SK-N-SH (cell line): ENCODE measurements at regions not wholly inside any gene's neighbourhood (a gene's known extent, or its start where the extent isn't known, plus 50 kb on each side); places are given as distances from the start of the nearest gene placed in this dataset.

Experiments
- CTCF ChIA-PET: fragments of 300-600, 350-600 bp; formaldehyde crosslinking; extraction: SDS; loops from one replicate; lab custom pipeline; 2021; lab: Yijun Ruan, JAX
- POLR2A ChIA-PET: fragments of 350-600 bp; sonication (Branson Sonifier 250); formaldehyde crosslinking; extraction: SDS; loops from one replicate; lab custom pipeline; 2020; ENCODE audit warnings: antibody characterized with exemption, inconsistent platforms; lab: Yijun Ruan, JAX
- DNase-seq: peaks from one replicate; pipeline ENCODE4 v3.0.0; 2012
- H2AFZ ChIP-seq: fragments of 200-600 bp; sonication (generic); 2 replicates; pipeline ENCODE4 v1.8.1; 2016; ENCODE audit warnings: antibody characterized with exemption, mild to moderate bottlenecking, low read depth
- H3F3A ChIP-seq: fragments of 200-600 bp; sonication (generic); replicated peaks from 2 replicates; pipeline ENCODE3; 2016; ENCODE audit warnings: antibody characterized with exemption, mild to moderate bottlenecking; ENCODE audit not compliant: insufficient read depth
- H3K27ac ChIP-seq, 2 experiments: fragments of 200-500 bp in 1 of 2; fragments of 200-600 bp in 1 of 2; sonication (Bioruptor generic) in 1 of 2; sonication (generic), shearing (Covaris generic) in 1 of 2; 2 replicates each; pipeline versions ENCODE4 v1.5.1 to v1.6.1; 2014 to 2016; ENCODE audit warnings: low read depth in 2 of 2, inconsistent platforms in 1 of 2, low read length in 1 of 2, mild to moderate bottlenecking in 1 of 2, mixed read lengths in 1 of 2
- H3K27me3 ChIP-seq: fragments of 200-600 bp; sonication (generic), shearing (Covaris generic); 2 replicates; pipeline ENCODE4 v1.6.1; 2016; ENCODE audit warnings: mixed run types; ENCODE audit not compliant: insufficient read depth
- H3K36me3 ChIP-seq, 2 experiments: fragments of 200-500 bp in 1 of 2; fragments of 200-600 bp in 1 of 2; sonication (Bioruptor generic) in 1 of 2; sonication (generic) in 1 of 2; replicated peaks in 1 of 2; 2 replicates each; pipeline versions ENCODE3 to v1.5.1; 2014 to 2016; ENCODE audit warnings: low read length in 1 of 2, mild to moderate bottlenecking in 1 of 2; ENCODE audit not compliant: insufficient read depth in 2 of 2, control insufficient read depth in 1 of 2
- H3K4me1 ChIP-seq, 2 experiments: fragments of 200-500 bp in 1 of 2; fragments of 200-600 bp in 1 of 2; sonication (Bioruptor generic) in 1 of 2; sonication (generic), shearing (Covaris generic) in 1 of 2; 2 replicates each; pipeline versions ENCODE4 v1.5.1 to v1.6.1; 2014 to 2016; ENCODE audit warnings: low read depth in 1 of 2, low read length in 1 of 2, mixed run types in 1 of 2; ENCODE audit not compliant: insufficient read depth in 2 of 2, control insufficient read depth in 1 of 2
- H3K4me2 ChIP-seq: fragments of 200-600 bp; sonication (generic), shearing (Covaris generic); 2 replicates; pipeline ENCODE4 v1.6.1; 2017; ENCODE audit warnings: mixed run types
- H3K4me3 ChIP-seq, 2 experiments: fragments of 200-500 bp in 1 of 2; fragments of 200-600 bp in 1 of 2; sonication (Bioruptor generic) in 1 of 2; sonication (generic), shearing (Covaris generic) in 1 of 2; 2 replicates each; pipeline versions ENCODE4 v1.5.1 to v1.8.1; 2014 to 2016; ENCODE audit warnings: low read depth in 2 of 2, inconsistent platforms in 1 of 2, low read length in 1 of 2, mild to moderate bottlenecking in 1 of 2, mixed read lengths in 1 of 2, moderate library complexity in 1 of 2
- H3K79me2 ChIP-seq: fragments of 200-600 bp; sonication (generic); 2 replicates; pipeline ENCODE4 v1.8.1; 2017; ENCODE audit warnings: mild to moderate bottlenecking; ENCODE audit not compliant: insufficient read depth
- H3K9ac ChIP-seq: fragments of 200-600 bp; sonication (generic); 2 replicates; pipeline ENCODE4 v1.6.1; 2017; ENCODE audit warnings: mixed run types
- H3K9me2 ChIP-seq: fragments of 200-600 bp; sonication (generic); 2 replicates; pipeline ENCODE4 v1.6.1; 2017; ENCODE audit warnings: mixed run types
- H3K9me3 ChIP-seq: fragments of 200-600 bp; sonication (generic); 2 replicates; pipeline ENCODE4 v1.6.1; 2017; ENCODE audit warnings: mixed run types, mild to moderate bottlenecking, moderate library complexity
- H4K20me1 ChIP-seq: fragments of 200-600 bp; sonication (generic); 2 replicates; pipeline ENCODE4 v1.6.1; 2017; ENCODE audit warnings: mild to moderate bottlenecking, mixed run types; ENCODE audit not compliant: insufficient read depth
- CHD2 ChIP-seq: fragments of 150-350 bp; IDR thresholded peaks from 2 replicates; pipeline ENCODE4 v1.6.1; 2018; ENCODE audit warnings: low read length; ENCODE audit not compliant: partially characterized antibody
- CTCF ChIP-seq: fragments of 200-600 bp; sonication (generic); IDR thresholded peaks from 2 replicates; pipeline ENCODE4 v1.6.1; 2017; ENCODE audit warnings: antibody characterized with exemption, mild to moderate bottlenecking, moderate library complexity
- ELF1 ChIP-seq: IDR thresholded peaks from 2 replicates; pipeline ENCODE4 v1.4.0; 2012
- EZH2phosphoT487 ChIP-seq: fragments of 200-600 bp; sonication (generic); IDR thresholded peaks from 2 replicates; pipeline ENCODE4 v1.6.1; 2017; ENCODE audit warnings: low read depth, mixed run types, mild to moderate bottlenecking, antibody characterized with exemption, moderate library complexity, borderline replicate concordance
- FOSL2 ChIP-seq: IDR thresholded peaks from 2 replicates; pipeline ENCODE4 v1.4.0; 2012; ENCODE audit warnings: low read depth, mild to moderate bottlenecking, moderate library complexity, borderline replicate concordance
- FOXJ3 ChIP-seq: sonication (generic); formaldehyde crosslinking; IDR thresholded peaks from 2 replicates; pipeline ENCODE4 v1.5.1; 2020; ENCODE audit warnings: mild to moderate bottlenecking, missing genetic modification reagents
- GABPA ChIP-seq: IDR thresholded peaks from 2 replicates; pipeline ENCODE4 v1.4.0; 2012; ENCODE audit warnings: low read depth, mild to moderate bottlenecking
- GATA2 ChIP-seq: sonication (generic); formaldehyde crosslinking; IDR thresholded peaks from 2 replicates; pipeline ENCODE4 v1.5.0; 2020; ENCODE audit warnings: mild to moderate bottlenecking, missing genetic modification reagents
- JUND ChIP-seq: IDR thresholded peaks from 2 replicates; pipeline ENCODE4 v1.4.0; 2012
- MXI1 ChIP-seq: IDR thresholded peaks from 2 replicates; pipeline ENCODE4 v1.6.1; 2012; ENCODE audit warnings: mild to moderate bottlenecking, low read depth, low read length, improper control_type of control experiment
- NFIC ChIP-seq: IDR thresholded peaks from 2 replicates; pipeline ENCODE4 v1.4.0; 2012; ENCODE audit warnings: borderline replicate concordance
- NRF1 ChIP-seq: IDR thresholded peaks from 2 replicates; pipeline ENCODE4 v1.6.1; 2012; ENCODE audit warnings: low read depth, mild to moderate bottlenecking, low read length
- PBX3 ChIP-seq: IDR thresholded peaks from 2 replicates; pipeline ENCODE4; 2012
- RAD21 ChIP-seq: IDR thresholded peaks from 2 replicates; pipeline ENCODE4 v1.6.1; 2012; ENCODE audit warnings: mild to moderate bottlenecking, low read length
- RCOR1 ChIP-seq: fragments of 150-350 bp; IDR thresholded peaks from 2 replicates; pipeline ENCODE4 v1.6.1; 2017; ENCODE audit warnings: antibody characterized with exemption, low read length
- RFX5 ChIP-seq: IDR thresholded peaks from 2 replicates; pipeline ENCODE4 v1.6.1; 2012; ENCODE audit warnings: mild to moderate bottlenecking, improper control_type of control experiment, low read length
- RXRA ChIP-seq: IDR thresholded peaks from 2 replicates; pipeline ENCODE4 v1.4.0; 2012; ENCODE audit warnings: low read depth, mild to moderate bottlenecking, borderline replicate concordance
- SIN3A ChIP-seq: IDR thresholded peaks from 2 replicates; pipeline ENCODE4 v1.6.1; 2012; ENCODE audit warnings: low read depth, mild to moderate bottlenecking, low read length, moderate library complexity, borderline replicate concordance
- SMC3 ChIP-seq: IDR thresholded peaks from 2 replicates; pipeline ENCODE4 v1.6.1; 2012; ENCODE audit warnings: low read depth, low read length, improper control_type of control experiment
- TAF1 ChIP-seq: IDR thresholded peaks from 2 replicates; pipeline ENCODE4 v1.6.1; 2012; ENCODE audit warnings: low read depth, mild to moderate bottlenecking, low read length, moderate library complexity, borderline replicate concordance
- TCF12 ChIP-seq: IDR thresholded peaks from 2 replicates; pipeline ENCODE4 v1.4.0; 2012
- TEAD4 ChIP-seq: IDR thresholded peaks from 2 replicates; pipeline ENCODE4 v1.4.0; 2012; ENCODE audit warnings: mild to moderate bottlenecking, borderline replicate concordance; ENCODE audit not compliant: insufficient read depth
- USF2 ChIP-seq: fragments of 150-350 bp; IDR thresholded peaks from 2 replicates; pipeline ENCODE4 v1.6.1; 2017; ENCODE audit warnings: antibody characterized with exemption, low read length, low read depth, borderline replicate concordance
- WGBS: methylation state at CpG from one replicate; pipeline ENCODE4 v1.1.6; 2017; ENCODE audit warnings: low lambda C conversion rate; 5-methylcytosine and 5-hydroxymethylcytosine counted together
- TF ChIP-seq, protein P1 (sequence below): IDR thresholded peaks from 2 replicates; pipeline ENCODE4 v1.4.0; 2012; ENCODE audit warnings: low read depth, borderline replicate concordance
- TF ChIP-seq, protein P2 (sequence below): IDR thresholded peaks from 2 replicates; pipeline ENCODE4 v1.6.1; 2012; ENCODE audit warnings: mild to moderate bottlenecking, low read depth, low read length, moderate library complexity
- TF ChIP-seq, protein P3 (sequence below): IDR thresholded peaks from 2 replicates; pipeline ENCODE4 v1.4.0; 2012; ENCODE audit warnings: low read depth

GRCh38 chr4:173930329-173930967 lies 353.0 kb downstream of the FBXO8 start:
- CTCF ChIA-PET = interaction anchor here (0.6 to 5.8 kb wide), 22 partner anchors 8 to 406 kb away, joined by 3 to 66 read pairs (median 4); no protein-coding TSS in a partner anchor
- POLR2A ChIA-PET = interaction anchor here (0.6 to 5.4 kb wide), 30 partner anchors 9 to 443 kb away, joined by 3 to 101 read pairs (median 6); partner anchors contain the start of gene HAND2
- Histone ChIP-seq H3K79me2 (no peaks in the 10 kb centered on the region), H2AFZ (peak overlapping the region; percentile 89), H3K9ac (no peak overlapping the region), H3K27me3 (no peaks in the 10 kb centered on the region), H3F3A (peaks cover 4% of the 10 kb centered on the region), H3K4me3 (no peak overlapping the region), H3K9me3 (no peaks in the 10 kb centered on the region), H3K4me2 (no peak overlapping the region), H3K4me1 (peaks cover 22 to 62% of the 10 kb centered on the region in 2 experiments; a peak in 3 of 4 replicates), H3K36me3 (no peaks in the 10 kb centered on the region), H4K20me1 (no peaks in the 10 kb centered on the region), H3K9me2 (no peaks in the 10 kb centered on the region), H3K27ac (peak overlapping the region; percentile 28 to 100; a peak in 3 of 4 replicates)
- WGBS = 33% methylated on average over 8 of the region's 8 CpGs
- peak; percentile 49 for DNase-seq
- TF ChIP-seq, protein P1, sequence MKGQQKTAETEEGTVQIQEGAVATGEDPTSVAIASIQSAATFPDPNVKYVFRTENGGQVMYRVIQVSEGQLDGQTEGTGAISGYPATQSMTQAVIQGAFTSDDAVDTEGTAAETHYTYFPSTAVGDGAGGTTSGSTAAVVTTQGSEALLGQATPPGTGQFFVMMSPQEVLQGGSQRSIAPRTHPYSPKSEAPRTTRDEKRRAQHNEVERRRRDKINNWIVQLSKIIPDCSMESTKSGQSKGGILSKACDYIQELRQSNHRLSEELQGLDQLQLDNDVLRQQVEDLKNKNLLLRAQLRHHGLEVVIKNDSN = no peak
- TF ChIP-seq RAD21 (peak; percentile 12), RFX5 (0 out of 2 replicates have a peak, but pooled peaks have one; percentile 28), FOXJ3 (CRISPR knock-in tag) (peak; percentile 93), SMC3 (no peak), PBX3 (peak; percentile 55), GABPA (no peak), JUND (no peak), TEAD4 (peak; percentile 68), CHD2 (no peak), GATA2 (CRISPR knock-in tag) (peak; percentile 98), NRF1 (no peak), USF2 (no peak), FOSL2 (no peak), RXRA (no peak), SIN3A (no peak), TAF1 (no peak), CTCF (no peak), ELF1 (no peak), NFIC (no peak), RCOR1 (peak; percentile 81), TCF12 (peak; percentile 47), EZH2phosphoT487 (no peak), MXI1 (0 out of 2 replicates have a peak, but pooled peaks have one; percentile 15)
- TF ChIP-seq, protein P2, sequence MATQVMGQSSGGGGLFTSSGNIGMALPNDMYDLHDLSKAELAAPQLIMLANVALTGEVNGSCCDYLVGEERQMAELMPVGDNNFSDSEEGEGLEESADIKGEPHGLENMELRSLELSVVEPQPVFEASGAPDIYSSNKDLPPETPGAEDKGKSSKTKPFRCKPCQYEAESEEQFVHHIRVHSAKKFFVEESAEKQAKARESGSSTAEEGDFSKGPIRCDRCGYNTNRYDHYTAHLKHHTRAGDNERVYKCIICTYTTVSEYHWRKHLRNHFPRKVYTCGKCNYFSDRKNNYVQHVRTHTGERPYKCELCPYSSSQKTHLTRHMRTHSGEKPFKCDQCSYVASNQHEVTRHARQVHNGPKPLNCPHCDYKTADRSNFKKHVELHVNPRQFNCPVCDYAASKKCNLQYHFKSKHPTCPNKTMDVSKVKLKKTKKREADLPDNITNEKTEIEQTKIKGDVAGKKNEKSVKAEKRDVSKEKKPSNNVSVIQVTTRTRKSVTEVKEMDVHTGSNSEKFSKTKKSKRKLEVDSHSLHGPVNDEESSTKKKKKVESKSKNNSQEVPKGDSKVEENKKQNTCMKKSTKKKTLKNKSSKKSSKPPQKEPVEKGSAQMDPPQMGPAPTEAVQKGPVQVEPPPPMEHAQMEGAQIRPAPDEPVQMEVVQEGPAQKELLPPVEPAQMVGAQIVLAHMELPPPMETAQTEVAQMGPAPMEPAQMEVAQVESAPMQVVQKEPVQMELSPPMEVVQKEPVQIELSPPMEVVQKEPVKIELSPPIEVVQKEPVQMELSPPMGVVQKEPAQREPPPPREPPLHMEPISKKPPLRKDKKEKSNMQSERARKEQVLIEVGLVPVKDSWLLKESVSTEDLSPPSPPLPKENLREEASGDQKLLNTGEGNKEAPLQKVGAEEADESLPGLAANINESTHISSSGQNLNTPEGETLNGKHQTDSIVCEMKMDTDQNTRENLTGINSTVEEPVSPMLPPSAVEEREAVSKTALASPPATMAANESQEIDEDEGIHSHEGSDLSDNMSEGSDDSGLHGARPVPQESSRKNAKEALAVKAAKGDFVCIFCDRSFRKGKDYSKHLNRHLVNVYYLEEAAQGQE = no peak
- TF ChIP-seq, protein P3, sequence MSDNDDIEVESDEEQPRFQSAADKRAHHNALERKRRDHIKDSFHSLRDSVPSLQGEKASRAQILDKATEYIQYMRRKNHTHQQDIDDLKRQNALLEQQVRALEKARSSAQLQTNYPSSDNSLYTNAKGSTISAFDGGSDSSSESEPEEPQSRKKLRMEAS = no peak
